ENCODE measurements at regions not wholly inside any gene's neighbourhood (a gene's known extent, or its start where the extent isn't known, plus 50 kb on each side); places are given as distances from the start of the nearest gene placed in this dataset.

GRCh38 chr1:79617777-79618176, 611.2 kb upstream of the ADGRL4 start:
- Histone ChIP-seq H3K4me1 (ENCODE audit: control insufficient read depth in 5 of 5, insufficient read depth in 5 of 5, low read length in 5 of 5) (no peaks in the 10 kb centered on the region), H3K9me3 (ENCODE audit: control insufficient read depth in 5 of 5, low read length in 5 of 5) (no peaks in the 10 kb centered on the region), H3K9ac (ENCODE audit: low read length in 5 of 5) (no peak overlapping the region), H3K27me3 (ENCODE audit: control insufficient read depth in 5 of 5, insufficient read depth in 4 of 5, low read length in 5 of 5) (no peaks in the 10 kb centered on the region), H3K27ac (ENCODE audit: low read depth, low read length) (no peak overlapping the region), H3K36me3 (ENCODE audit: control insufficient read depth in 5 of 5, insufficient read depth in 5 of 5, low read length in 5 of 5) (no peaks in the 10 kb centered on the region), H3K4me3 (ENCODE audit: low read depth in 1 of 5, low read length in 5 of 5) (no peak overlapping the region)

DNA sequence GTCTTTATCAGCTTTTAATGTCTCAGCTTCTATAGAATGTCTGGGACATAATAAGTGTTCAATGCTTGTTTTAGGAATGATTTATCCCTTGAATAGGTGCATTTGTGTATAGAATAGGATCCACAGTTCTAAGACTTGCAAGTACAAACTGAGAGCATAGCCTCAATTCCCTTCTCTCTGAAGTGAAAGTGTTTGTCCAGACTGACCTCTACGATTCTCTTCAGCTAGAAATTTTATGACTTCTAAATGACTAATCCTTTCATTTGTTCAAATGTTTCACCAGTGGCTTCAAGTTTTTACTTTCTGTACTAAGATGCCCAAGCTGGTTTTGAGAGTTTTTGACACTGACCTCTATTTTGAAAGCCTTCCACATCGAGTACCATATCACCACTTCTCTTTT, 608.2 kb upstream of the ADGRL4 start:
- no peaks in the 10 kb centered on the region for H3K4me1 ChIP-seq (ENCODE audit: control insufficient read depth in 5 of 5, insufficient read depth in 5 of 5, low read length in 5 of 5)
- no peaks in the 10 kb centered on the region for H3K36me3 ChIP-seq (ENCODE audit: control insufficient read depth in 5 of 5, insufficient read depth in 5 of 5, low read length in 5 of 5)
- H3K9me3 ChIP-seq (ENCODE audit: control insufficient read depth in 5 of 5, low read length in 5 of 5) = no peaks in the 10 kb centered on the region
- no peak overlapping the region for H3K9ac ChIP-seq (ENCODE audit: low read length in 5 of 5)
- H3K27ac ChIP-seq (ENCODE audit: low read depth, low read length) = no peak overlapping the region
- H3K4me3 ChIP-seq (ENCODE audit: low read depth in 1 of 5, low read length in 5 of 5) = no peak overlapping the region
- no peaks in the 10 kb centered on the region for H3K27me3 ChIP-seq (ENCODE audit: control insufficient read depth in 5 of 5, insufficient read depth in 4 of 5, low read length in 5 of 5)

DNA sequence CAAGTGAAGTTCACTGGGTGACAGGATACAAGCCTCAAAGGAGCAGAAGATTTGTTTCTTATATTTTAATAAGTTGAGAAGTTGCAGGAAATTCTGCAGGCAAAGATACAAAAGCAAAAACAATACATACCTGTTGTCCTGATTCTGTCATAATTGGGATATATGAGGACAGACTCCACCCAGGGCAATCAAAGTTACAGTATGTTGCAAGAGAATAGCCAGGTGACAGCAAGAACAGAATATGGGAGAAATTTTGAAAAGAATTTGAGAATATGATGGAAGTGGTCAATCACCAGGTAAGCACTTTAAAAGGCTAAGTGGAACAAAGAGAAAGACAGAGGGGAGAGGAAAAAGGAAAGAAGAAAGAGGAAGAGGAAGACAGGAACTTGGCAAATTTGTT, 607.6 kb upstream of the ADGRL4 start:
- Histone ChIP-seq H3K36me3 (ENCODE audit: control insufficient read depth in 5 of 5, insufficient read depth in 5 of 5, low read length in 5 of 5) (no peaks in the 10 kb centered on the region), H3K9ac (ENCODE audit: low read length in 5 of 5) (no peak overlapping the region), H3K27ac (ENCODE audit: low read depth, low read length) (no peak overlapping the region), H3K4me3 (ENCODE audit: low read depth in 1 of 5, low read length in 5 of 5) (no peak overlapping the region), H3K27me3 (ENCODE audit: control insufficient read depth in 5 of 5, insufficient read depth in 4 of 5, low read length in 5 of 5) (no peaks in the 10 kb centered on the region), H3K4me1 (ENCODE audit: control insufficient read depth in 5 of 5, insufficient read depth in 5 of 5, low read length in 5 of 5) (no peaks in the 10 kb centered on the region), H3K9me3 (ENCODE audit: control insufficient read depth in 5 of 5, low read length in 5 of 5) (no peaks in the 10 kb centered on the region)

GRCh38 chr1:79613046-79613445, 606.5 kb upstream of the ADGRL4 start:
- Histone ChIP-seq H3K9me3 (ENCODE audit: control insufficient read depth in 5 of 5, low read length in 5 of 5) (no peaks in the 10 kb centered on the region), H3K4me1 (ENCODE audit: control insufficient read depth in 5 of 5, insufficient read depth in 5 of 5, low read length in 5 of 5) (no peaks in the 10 kb centered on the region)

DNA sequence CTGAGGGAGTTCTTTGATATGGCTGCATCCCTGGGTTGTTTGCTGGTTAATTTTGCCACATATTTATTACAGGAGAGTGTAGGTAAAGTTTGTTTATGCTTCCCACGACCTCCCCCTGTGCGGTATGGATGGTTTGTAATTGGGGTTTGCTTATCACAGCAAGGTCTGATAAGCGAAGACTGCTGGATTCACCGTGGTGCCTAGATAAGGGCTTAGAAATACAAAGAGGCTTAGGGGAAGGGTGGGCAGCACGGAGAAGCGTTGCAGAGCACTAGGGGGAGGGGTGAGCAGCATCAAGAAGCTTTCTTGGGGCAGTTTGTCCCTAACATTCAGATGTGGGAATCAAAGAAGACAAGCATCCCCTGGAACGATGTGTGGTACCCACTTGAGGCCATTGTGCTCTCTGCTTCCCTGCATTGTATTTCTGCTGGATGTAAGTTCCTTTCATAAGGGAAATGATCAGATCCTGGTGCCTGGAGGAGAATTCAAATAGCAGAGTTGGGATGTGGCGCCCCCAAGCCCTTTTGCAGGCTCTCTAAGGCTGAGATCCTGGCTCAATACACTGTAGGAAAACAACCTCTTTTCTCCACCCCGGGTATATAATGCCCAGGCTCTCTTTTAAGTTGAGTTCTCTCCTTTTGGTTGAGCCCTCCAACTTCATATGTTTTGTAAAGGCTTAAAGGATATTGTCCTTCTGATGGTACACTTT, 598.1 kb upstream of the ADGRL4 start:
- Histone ChIP-seq H3K27ac (ENCODE audit: low read depth, low read length) (no peak overlapping the region), H3K4me1 (ENCODE audit: control insufficient read depth in 5 of 5, insufficient read depth in 5 of 5, low read length in 5 of 5) (no peaks in the 10 kb centered on the region), H3K9me3 (ENCODE audit: control insufficient read depth in 5 of 5, low read length in 5 of 5) (peaks cover 0 to 5% (median 0%) of the 10 kb centered on the region in 5 donors), H3K27me3 (ENCODE audit: control insufficient read depth in 5 of 5, insufficient read depth in 4 of 5, low read length in 5 of 5) (no peaks in the 10 kb centered on the region), H3K36me3 (ENCODE audit: control insufficient read depth in 5 of 5, insufficient read depth in 5 of 5, low read length in 5 of 5) (no peaks in the 10 kb centered on the region), H3K4me3 (ENCODE audit: low read depth in 1 of 5, low read length in 5 of 5) (no peak overlapping the region), H3K9ac (ENCODE audit: low read length in 5 of 5) (no peak overlapping the region)

More at GRCh38 chr1:79613046-79613445, 606.5 kb upstream of the ADGRL4 start:
- Histone ChIP-seq H3K9ac (ENCODE audit: low read length in 5 of 5) (no peak overlapping the region), H3K36me3 (ENCODE audit: control insufficient read depth in 5 of 5, insufficient read depth in 5 of 5, low read length in 5 of 5) (no peaks in the 10 kb centered on the region), H3K27ac (ENCODE audit: low read depth, low read length) (no peak overlapping the region), H3K4me3 (ENCODE audit: low read depth in 1 of 5, low read length in 5 of 5) (no peak overlapping the region), H3K27me3 (ENCODE audit: control insufficient read depth in 5 of 5, insufficient read depth in 4 of 5, low read length in 5 of 5) (no peaks in the 10 kb centered on the region)

GRCh38 chr1:79603843-79604242, 597.3 kb upstream of the ADGRL4 start:
- Histone ChIP-seq H3K9me3 (ENCODE audit: control insufficient read depth in 5 of 5, low read length in 5 of 5) (peaks cover 0 to 5% (median 0%) of the 10 kb centered on the region in 5 donors), H3K4me1 (ENCODE audit: control insufficient read depth in 5 of 5, insufficient read depth in 5 of 5, low read length in 5 of 5) (no peaks in the 10 kb centered on the region), H3K27me3 (ENCODE audit: control insufficient read depth in 5 of 5, insufficient read depth in 4 of 5, low read length in 5 of 5) (no peaks in the 10 kb centered on the region), H3K27ac (ENCODE audit: low read depth, low read length) (no peak overlapping the region), H3K4me3 (ENCODE audit: low read depth in 1 of 5, low read length in 5 of 5) (no peak overlapping the region), H3K36me3 (ENCODE audit: control insufficient read depth in 5 of 5, insufficient read depth in 5 of 5, low read length in 5 of 5) (no peaks in the 10 kb centered on the region), H3K9ac (ENCODE audit: low read length in 5 of 5) (no peak overlapping the region)

DNA sequence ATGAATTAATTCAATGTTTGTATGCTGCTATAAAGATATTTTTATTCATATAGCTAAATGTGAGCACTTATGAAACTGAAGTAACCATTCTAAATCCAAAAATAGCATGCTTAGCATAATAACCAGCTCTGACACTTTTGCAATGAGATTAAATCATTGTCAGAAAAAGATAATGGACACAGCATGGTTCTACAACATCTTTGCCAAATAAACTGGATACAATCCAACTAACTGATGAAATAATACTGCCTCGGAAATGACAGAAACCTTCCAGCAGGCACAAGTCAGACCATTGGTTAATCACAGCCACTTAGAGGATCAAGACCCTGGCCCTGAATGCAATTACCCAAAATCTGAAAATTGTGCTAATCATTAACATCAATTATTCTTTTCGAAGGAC, 592.7 kb upstream of the ADGRL4 start:
- Histone ChIP-seq H3K4me3 (ENCODE audit: low read depth in 1 of 5, low read length in 5 of 5) (no peak overlapping the region), H3K4me1 (ENCODE audit: control insufficient read depth in 5 of 5, insufficient read depth in 5 of 5, low read length in 5 of 5) (no peaks in the 10 kb centered on the region), H3K9ac (ENCODE audit: low read length in 5 of 5) (no peak overlapping the region), H3K27ac (ENCODE audit: low read depth, low read length) (no peak overlapping the region), H3K9me3 (ENCODE audit: control insufficient read depth in 5 of 5, low read length in 5 of 5) (peaks cover 0 to 5% (median 0%) of the 10 kb centered on the region in 5 donors), H3K27me3 (ENCODE audit: control insufficient read depth in 5 of 5, insufficient read depth in 4 of 5, low read length in 5 of 5) (no peaks in the 10 kb centered on the region), H3K36me3 (ENCODE audit: control insufficient read depth in 5 of 5, insufficient read depth in 5 of 5, low read length in 5 of 5) (no peaks in the 10 kb centered on the region)

DNA sequence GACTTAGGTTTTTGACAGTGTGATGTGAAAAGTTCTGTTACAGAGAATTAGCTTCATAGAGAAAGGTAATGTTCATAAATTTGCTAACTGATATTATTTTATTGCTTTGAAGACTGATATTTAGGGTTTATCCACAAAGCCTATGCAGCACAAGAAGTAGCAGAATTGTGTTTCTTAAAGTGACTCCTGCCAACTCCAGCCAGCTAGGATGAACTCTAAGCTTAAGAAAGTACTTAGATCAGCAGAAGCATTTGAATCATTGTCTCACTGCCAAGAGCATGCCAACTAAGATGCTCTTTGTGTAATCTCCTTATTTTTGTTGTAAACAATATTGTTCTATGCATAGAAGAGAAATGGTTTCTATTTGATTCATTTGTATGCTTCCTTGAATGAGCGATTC, 589.4 kb upstream of the ADGRL4 start:
- Histone ChIP-seq H3K4me3 (ENCODE audit: low read depth in 1 of 5, low read length in 5 of 5) (no peak overlapping the region), H3K9ac (ENCODE audit: low read length in 5 of 5) (no peak overlapping the region), H3K4me1 (ENCODE audit: control insufficient read depth in 5 of 5, insufficient read depth in 5 of 5, low read length in 5 of 5) (no peaks in the 10 kb centered on the region), H3K27me3 (ENCODE audit: control insufficient read depth in 5 of 5, insufficient read depth in 4 of 5, low read length in 5 of 5) (no peaks in the 10 kb centered on the region), H3K27ac (ENCODE audit: low read depth, low read length) (no peak overlapping the region), H3K9me3 (ENCODE audit: control insufficient read depth in 5 of 5, low read length in 5 of 5) (peaks cover 0 to 5% (median 0%) of the 10 kb centered on the region in 5 donors), H3K36me3 (ENCODE audit: control insufficient read depth in 5 of 5, insufficient read depth in 5 of 5, low read length in 5 of 5) (no peaks in the 10 kb centered on the region)

DNA sequence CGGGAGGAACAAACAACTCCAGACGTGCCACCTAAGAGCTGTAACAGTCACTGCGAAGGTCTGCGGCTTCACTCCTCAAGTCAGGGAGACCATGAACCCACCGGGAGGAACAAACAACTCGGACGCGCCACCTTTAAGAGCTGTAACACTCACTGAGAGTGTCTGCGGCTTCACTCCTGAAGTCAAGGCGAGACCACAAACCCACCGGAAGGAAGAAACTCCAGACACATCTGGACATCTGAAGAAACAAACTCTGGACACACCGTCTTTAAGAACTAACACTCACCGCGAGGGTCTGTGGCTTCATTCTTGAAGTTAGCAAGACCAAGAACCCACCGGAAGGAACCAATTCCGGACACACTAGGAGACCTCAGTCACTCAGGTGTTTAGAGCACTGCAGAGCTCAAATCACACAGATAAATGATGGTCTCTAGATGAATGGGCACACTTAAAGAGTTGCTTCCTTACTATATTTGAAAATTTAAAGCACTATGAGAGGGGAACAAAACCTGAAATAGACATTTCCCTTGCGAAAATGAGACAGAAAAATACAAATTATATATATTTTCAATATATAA, 587.7 kb upstream of the ADGRL4 start:
- H3K9me3 ChIP-seq (ENCODE audit: control insufficient read depth in 5 of 5, low read length in 5 of 5) = no peaks in the 10 kb centered on the region
- no peaks in the 10 kb centered on the region for H3K36me3 ChIP-seq (ENCODE audit: control insufficient read depth in 5 of 5, insufficient read depth in 5 of 5, low read length in 5 of 5)
- H3K27me3 ChIP-seq (ENCODE audit: control insufficient read depth in 5 of 5, insufficient read depth in 4 of 5, low read length in 5 of 5) = no peaks in the 10 kb centered on the region
- no peak overlapping the region for H3K27ac ChIP-seq (ENCODE audit: low read depth, low read length)
- H3K4me3 ChIP-seq (ENCODE audit: low read depth in 1 of 5, low read length in 5 of 5) = no peak overlapping the region
- no peaks in the 10 kb centered on the region for H3K4me1 ChIP-seq (ENCODE audit: control insufficient read depth in 5 of 5, insufficient read depth in 5 of 5, low read length in 5 of 5)
- no peak overlapping the region for H3K9ac ChIP-seq (ENCODE audit: low read length in 5 of 5)

DNA sequence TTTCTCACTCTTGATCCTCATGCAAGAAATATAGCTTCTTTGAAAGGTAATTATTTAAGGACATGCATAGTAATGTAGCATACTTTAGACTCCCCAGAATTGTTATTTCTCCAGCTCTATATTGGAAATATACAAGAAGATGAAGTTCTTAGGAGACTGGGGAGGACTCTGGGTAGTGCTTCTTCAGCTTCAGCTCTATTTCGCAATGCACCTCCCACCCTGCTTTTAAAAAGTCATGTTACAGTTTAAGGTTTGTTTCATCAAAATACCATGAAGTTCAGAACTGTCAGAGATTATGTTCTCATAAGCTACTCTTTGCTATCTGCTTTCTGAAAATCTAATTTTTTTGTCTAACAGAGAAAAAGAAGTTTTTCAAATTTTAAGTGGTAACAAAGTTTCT, 586.2 kb upstream of the ADGRL4 start:
- H3K36me3 ChIP-seq (ENCODE audit: control insufficient read depth in 5 of 5, insufficient read depth in 5 of 5, low read length in 5 of 5) = no peaks in the 10 kb centered on the region
- no peaks in the 10 kb centered on the region for H3K4me1 ChIP-seq (ENCODE audit: control insufficient read depth in 5 of 5, insufficient read depth in 5 of 5, low read length in 5 of 5)
- no peak overlapping the region for H3K27ac ChIP-seq (ENCODE audit: low read depth, low read length)
- H3K9me3 ChIP-seq (ENCODE audit: control insufficient read depth in 5 of 5, low read length in 5 of 5) = no peaks in the 10 kb centered on the region
- H3K9ac ChIP-seq (ENCODE audit: low read length in 5 of 5) = no peak overlapping the region
- no peak overlapping the region for H3K4me3 ChIP-seq (ENCODE audit: low read depth in 1 of 5, low read length in 5 of 5)
- no peaks in the 10 kb centered on the region for H3K27me3 ChIP-seq (ENCODE audit: control insufficient read depth in 5 of 5, insufficient read depth in 4 of 5, low read length in 5 of 5)
